Choroid plexus epithelial cell (primary cell): ENCODE measurements at regions not wholly inside any gene's neighbourhood (a gene's known extent, or its start where the extent isn't known, plus 50 kb on each side); places are given as distances from the start of the nearest gene placed in this dataset.
"Not testable (repeated sequence)": the region's sequence is repeated elsewhere in the genome, so short reads cannot be mapped to it uniquely, and the experiment has no call there.

Source experiments
- DNase-seq: peaks from one replicate; pipeline ENCODE4 v3.0.0-alpha.2; 2010; ENCODE audit warnings: low read depth
- H3K4me3 ChIP-seq: 2 replicates; pipeline ENCODE4 v1.5.1; 2011; ENCODE audit warnings: low read depth, mild to moderate bottlenecking, control low read depth, low read length, moderate library complexity
- TF ChIP-seq, protein P1 (sequence below): conservative IDR thresholded peaks from 2 replicates; pipeline ENCODE4 v1.5.1; 2011; ENCODE audit warnings: low read depth, mild to moderate bottlenecking, control low read depth, inconsistent platforms, low read length, moderate library complexity

DNA sequence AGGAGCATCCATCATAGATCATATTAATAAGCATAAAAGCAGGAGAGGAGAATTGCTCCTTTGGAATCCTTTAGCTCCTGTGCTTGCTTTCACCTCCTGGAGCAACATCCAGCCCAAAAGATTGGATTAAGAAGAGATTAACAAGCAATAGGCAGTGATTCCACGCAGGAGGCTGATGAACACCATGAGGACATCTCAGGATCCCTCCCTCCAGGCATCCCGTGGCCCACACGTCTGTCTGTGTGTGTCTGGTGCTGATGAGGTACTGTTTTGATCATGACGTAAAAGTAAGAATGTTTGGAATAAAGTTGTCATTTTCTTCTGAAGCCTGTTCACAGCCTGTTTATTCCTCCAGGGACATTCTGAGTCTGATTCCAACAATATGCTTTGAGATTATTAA, 185.5 kb upstream of the MYLIP start:
- TF ChIP-seq, protein P1, sequence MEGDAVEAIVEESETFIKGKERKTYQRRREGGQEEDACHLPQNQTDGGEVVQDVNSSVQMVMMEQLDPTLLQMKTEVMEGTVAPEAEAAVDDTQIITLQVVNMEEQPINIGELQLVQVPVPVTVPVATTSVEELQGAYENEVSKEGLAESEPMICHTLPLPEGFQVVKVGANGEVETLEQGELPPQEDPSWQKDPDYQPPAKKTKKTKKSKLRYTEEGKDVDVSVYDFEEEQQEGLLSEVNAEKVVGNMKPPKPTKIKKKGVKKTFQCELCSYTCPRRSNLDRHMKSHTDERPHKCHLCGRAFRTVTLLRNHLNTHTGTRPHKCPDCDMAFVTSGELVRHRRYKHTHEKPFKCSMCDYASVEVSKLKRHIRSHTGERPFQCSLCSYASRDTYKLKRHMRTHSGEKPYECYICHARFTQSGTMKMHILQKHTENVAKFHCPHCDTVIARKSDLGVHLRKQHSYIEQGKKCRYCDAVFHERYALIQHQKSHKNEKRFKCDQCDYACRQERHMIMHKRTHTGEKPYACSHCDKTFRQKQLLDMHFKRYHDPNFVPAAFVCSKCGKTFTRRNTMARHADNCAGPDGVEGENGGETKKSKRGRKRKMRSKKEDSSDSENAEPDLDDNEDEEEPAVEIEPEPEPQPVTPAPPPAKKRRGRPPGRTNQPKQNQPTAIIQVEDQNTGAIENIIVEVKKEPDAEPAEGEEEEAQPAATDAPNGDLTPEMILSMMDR: no peak

DNA sequence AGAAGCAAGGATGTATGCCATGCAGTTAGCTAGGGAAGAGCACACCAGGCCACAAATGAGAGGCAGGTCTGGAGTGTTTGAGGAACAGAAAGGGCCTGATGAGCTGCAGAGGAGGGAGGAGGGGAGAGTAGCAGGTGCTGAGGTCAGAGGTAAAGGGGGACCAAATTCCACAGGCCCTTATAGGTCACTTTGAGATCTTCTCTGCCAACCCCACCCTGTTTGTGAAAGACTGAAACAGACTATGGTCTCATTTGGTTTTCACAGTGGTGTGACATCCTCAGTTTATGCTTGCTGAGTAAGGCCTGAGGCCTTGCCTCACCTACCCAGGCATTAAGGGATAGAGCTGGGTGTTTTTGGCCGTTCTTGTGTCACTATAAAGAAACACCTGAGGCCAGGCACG, 187.7 kb upstream of the MYLIP start:
- TF ChIP-seq, protein P1: no peak
- DNase-seq: no peak
- H3K4me3 ChIP-seq: no peak overlapping the region

More for the DNA sequence above, 185.5 kb upstream of the MYLIP start:
- DNase-seq: no peak
- no peak overlapping the region for H3K4me3 ChIP-seq

DNA sequence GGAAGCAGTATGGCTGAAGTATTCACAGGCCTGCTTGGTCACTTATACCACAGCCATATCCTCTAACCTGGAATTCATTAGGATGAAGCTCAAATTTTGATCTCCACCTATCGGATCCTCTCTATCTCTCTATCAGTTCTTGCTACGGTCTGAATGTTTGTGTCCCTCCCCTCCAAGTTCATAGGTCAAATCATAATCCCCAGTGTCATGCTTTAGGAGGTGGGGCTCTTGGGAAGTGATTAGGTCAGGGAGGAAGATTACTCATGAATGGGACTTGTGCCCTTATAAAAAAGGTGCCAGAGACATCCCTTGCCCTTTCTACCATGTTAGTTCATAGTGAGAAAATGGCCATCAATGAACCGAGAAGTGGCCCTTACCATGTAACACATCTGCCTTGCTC, 190.8 kb upstream of the MYLIP start:
- H3K4me3 ChIP-seq: no peak overlapping the region
- TF ChIP-seq, protein P1: no peak

DNA sequence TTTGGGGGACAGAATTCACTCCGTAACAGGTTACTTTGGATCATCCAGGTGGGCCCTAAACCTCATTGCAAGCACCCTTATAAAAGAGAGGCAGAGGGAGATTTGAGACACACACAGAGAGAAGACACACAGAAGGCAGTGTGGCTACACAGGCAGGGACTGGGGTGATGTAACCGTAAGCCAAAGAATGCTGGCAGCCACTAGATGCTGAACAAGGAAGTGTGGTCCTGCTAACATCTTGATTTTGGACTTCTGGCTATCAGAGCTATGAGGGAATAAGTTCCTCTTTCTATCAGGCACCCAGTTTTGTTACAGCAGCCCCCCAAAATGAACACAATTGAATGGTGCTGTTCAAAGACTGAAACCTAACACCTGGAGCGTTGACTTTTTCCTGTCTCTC, 191.3 kb upstream of the MYLIP start:
- no peak for DNase-seq
- no peak overlapping the region for H3K4me3 ChIP-seq
- TF ChIP-seq, protein P1: no peak

More for the DNA sequence above, 190.8 kb upstream of the MYLIP start:
- DNase-seq: no peak

DNA sequence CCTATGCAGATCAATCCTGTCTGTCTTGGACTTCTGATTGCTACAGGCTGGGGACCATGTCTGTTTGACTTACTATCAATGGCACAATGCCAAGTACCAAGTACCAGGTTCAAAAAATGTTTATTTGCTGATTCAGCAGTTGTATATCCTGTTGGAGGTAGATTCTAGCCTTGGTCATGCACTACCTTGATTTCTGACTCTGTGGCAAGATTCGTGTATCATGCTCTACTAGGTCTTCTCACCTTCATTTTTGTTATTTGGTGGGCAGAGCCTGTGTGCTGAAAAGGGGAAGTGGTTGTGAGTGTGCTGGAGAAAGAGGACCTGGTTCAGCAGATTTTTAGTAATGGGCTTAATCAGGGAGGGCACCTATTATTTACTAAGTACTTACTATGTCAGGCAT, 192.4 kb upstream of the MYLIP start:
- TF ChIP-seq, protein P1: no peak
- no peak overlapping the region for H3K4me3 ChIP-seq
- DNase-seq: no peak

DNA sequence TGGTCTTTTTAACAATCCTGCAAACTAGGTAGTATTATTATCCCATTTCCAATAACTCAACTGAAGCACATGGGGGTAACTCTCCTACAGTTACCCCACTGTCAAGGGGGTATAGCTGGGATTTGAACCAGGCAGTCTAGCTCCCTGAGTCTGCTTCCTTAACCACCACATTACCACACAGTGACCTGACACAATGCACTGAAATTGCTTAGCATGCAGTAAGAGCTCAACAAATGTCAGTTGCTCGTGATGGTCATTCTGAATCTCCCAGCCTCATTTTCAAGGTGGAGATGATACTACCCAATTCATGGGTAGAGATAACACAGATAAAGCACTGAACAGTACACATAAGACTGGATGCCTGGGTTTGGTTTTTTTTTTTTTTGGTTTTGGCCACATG, 193.2 kb upstream of the MYLIP start:
- TF ChIP-seq, protein P1: no peak
- no peak for DNase-seq
- no peak overlapping the region for H3K4me3 ChIP-seq

DNA sequence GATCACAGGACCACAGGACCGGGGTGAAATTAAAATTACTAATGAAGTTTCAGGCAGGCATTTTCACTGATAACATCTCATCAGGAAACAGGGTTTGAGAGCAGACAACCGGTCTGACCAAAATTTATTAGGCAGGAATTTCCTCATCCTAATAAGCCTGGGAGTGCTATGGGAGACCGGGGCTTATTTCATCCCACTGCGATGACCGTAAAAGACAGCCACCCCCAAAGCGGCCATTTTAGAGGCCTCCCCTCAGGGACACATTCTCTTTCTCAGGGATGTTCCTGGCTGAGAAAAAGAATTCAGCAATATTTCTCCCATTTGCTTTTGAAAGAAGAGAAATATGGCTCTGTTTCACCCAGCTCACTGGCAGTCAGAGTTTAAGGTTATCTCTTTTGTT, 197.2 kb upstream of the MYLIP start:
- not testable (repeated sequence) for H3K4me3 ChIP-seq, DNase-seq

DNA sequence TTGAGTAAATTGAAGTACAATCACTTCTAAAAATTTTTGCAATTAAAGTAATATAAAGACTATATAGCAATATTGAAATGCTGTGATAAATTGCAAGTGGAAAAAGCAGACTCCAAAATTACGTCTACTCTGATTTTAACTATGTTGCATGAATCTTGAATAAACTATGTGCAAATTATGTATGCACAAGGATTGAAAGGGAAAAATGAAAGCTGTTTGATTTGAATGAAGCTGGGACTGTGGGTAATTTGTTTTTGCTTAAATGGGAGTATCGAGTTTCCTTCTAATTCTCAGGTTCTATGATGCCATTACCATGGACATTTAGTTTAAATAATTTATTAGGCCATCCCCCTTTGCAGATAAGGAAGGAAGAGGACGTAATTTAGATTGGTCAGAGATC, 198.7 kb upstream of the MYLIP start:
- TF ChIP-seq, protein P1: no peak
- DNase-seq: no peak
- no peak overlapping the region for H3K4me3 ChIP-seq
